GM23248 (cell line): ENCODE measurements at regions not wholly inside any gene's neighbourhood (a gene's known extent, or its start where the extent isn't known, plus 50 kb on each side); places are given as distances from the start of the nearest gene placed in this dataset.

Source experiments
- EZH2 ChIP-seq: fragments of 200-600 bp; sonication (generic); IDR thresholded peaks from 2 replicates; pipeline ENCODE4 v1.6.1; 2018; ENCODE audit warnings: antibody characterized with exemption, mild to moderate bottlenecking; ENCODE audit not compliant: insufficient read depth, poor library complexity, severe bottlenecking
- EZH2phosphoT487 ChIP-seq: fragments of 200-600 bp; sonication (generic); IDR thresholded peaks from 2 replicates; pipeline ENCODE4 v1.6.1; 2018; ENCODE audit warnings: antibody characterized with exemption, moderate library complexity, mild to moderate bottlenecking, low read depth; ENCODE audit not compliant: insufficient read depth

DNA sequence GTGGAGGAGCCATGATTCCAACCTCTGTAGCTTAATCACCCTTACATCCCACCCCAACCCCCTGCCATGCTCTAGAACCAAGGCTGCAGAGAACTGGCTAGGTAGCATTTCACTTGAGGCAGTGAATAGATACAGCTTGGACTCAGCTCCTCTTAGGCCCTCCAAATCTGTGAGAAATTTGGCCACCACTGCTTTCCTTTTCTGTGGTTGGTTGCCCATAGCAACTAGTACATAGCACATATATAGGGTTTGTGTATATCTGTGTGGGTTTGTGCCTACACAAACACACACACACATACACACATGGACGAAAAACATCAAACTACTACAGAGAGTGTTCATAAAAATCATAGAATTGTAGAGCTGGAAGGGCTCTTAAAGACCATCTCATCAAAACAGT lies 52.0 kb upstream of the CCDC160 start:
- no peak for TF ChIP-seq EZH2phosphoT487
- no peak for TF ChIP-seq EZH2
